ENCODE measurements at regions not wholly inside any gene's neighbourhood (a gene's known extent, or its start where the extent isn't known, plus 50 kb on each side); places are given as distances from the start of the nearest gene placed in this dataset.

DNA sequence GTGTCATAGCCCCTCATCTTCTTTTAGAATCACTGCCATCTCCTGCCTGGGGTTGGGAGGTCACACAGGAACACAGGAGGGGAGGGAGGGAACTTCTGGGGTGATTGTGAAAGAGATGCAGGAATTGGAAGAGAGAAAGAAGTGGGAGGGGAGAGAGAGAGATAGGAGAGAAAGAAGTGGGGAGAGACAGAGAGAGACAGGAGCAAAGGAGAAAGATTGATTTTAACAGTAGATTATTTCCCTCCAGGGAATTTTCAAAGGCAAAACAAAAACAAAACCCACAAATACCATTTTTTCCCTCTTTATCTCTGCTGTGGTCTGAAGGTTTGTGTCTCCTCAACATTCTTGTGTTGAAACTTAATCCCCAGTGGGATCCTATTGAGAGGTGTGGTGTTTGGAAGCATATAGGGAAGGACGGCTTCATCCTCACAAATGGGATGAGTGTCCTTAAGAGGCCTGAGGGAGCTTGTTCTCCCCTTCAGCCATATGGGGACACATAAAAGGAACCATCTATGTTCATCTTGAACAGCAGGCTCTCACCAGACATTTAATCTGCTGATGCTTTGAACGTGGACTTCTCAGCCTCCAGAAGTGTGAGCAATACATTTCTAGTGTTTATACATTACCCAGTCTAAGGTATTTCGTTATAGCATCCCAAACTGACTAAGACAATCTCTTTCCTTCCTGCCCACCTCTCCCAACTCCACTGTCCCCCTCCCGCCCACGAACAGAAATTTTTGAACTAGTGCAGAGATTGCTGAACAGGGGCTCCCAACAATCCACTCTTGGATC is 134.9 kb upstream of the MAX start:
- TF ChIP-seq ZNF274 (IDR thresholded peaks at IDR 0.05; ENCODE audit: low read depth, low read length), result no peak
- no peak for TF ChIP-seq YY1 (IDR thresholded peaks at IDR 0.05; ENCODE audit: insufficient read depth, insufficient read length)
